ENCODE measurements at regions not wholly inside any gene's neighbourhood (a gene's known extent, or its start where the extent isn't known, plus 50 kb on each side); places are given as distances from the start of the nearest gene placed in this dataset.

GRCh38 chr1:168387781-168388760 is 107.4 kb downstream of the TBX19 start:
- no peak for DNase-seq (ENCODE audit: low read depth in 1 of 2, low spot score in 1 of 2)
- TF ChIP-seq JUND (IDR thresholded peaks at IDR 0.05; ENCODE audit: low read depth): no peak
- in situ Hi-C loops (cut with HindIII; ENCODE audit: low pct_unique_long_range_greater_than_20kb, low sequenced_read_pairs): no loop called here

- in situ Hi-C loops (cut with HindIII; ENCODE audit: low pct_unique_long_range_greater_than_20kb, low sequenced_read_pairs): no loop called here
- DNase-seq (ENCODE audit: low read depth in 1 of 2, low spot score in 1 of 2): peak in 1 of 2 experiments; percentile 46
- no peak for TF ChIP-seq JUND (IDR thresholded peaks at IDR 0.05; ENCODE audit: low read depth)
Measured at GRCh38 chr1:168386949-168387586, 106.4 kb downstream of the TBX19 start.

GRCh38 chr1:168386492-168386891 is 105.8 kb downstream of the TBX19 start:
- TF ChIP-seq JUND (IDR thresholded peaks at IDR 0.05; ENCODE audit: low read depth): no peak
- in situ Hi-C loops (cut with HindIII; ENCODE audit: low pct_unique_long_range_greater_than_20kb, low sequenced_read_pairs): no loop called here
- no peak for DNase-seq (ENCODE audit: low read depth in 1 of 2, low spot score in 1 of 2)

- DNase-seq (ENCODE audit: low read depth in 1 of 2, low spot score in 1 of 2): no peak
- TF ChIP-seq JUND (IDR thresholded peaks at IDR 0.05; ENCODE audit: low read depth): no peak
- in situ Hi-C loops (cut with HindIII; ENCODE audit: low pct_unique_long_range_greater_than_20kb, low sequenced_read_pairs): no loop called here
Measured at GRCh38 chr1:168381850-168382249, 101.2 kb downstream of the TBX19 start.

- no peak for TF ChIP-seq JUND (IDR thresholded peaks at IDR 0.05; ENCODE audit: low read depth)
- DNase-seq (ENCODE audit: low read depth in 1 of 2, low spot score in 1 of 2): no peak
- in situ Hi-C loops (cut with HindIII; ENCODE audit: low pct_unique_long_range_greater_than_20kb, low sequenced_read_pairs): no loop called here
Measured at GRCh38 chr1:168380945-168381344, 100.3 kb downstream of the TBX19 start.

- no peak for TF ChIP-seq JUND (IDR thresholded peaks at IDR 0.05; ENCODE audit: low read depth)
- in situ Hi-C loops (cut with HindIII; ENCODE audit: low pct_unique_long_range_greater_than_20kb, low sequenced_read_pairs): no loop called here
- DNase-seq (ENCODE audit: low read depth in 1 of 2, low spot score in 1 of 2): no peak
Measured at GRCh38 chr1:168379104-168379860, 98.6 kb downstream of the TBX19 start.

- in situ Hi-C loops (cut with HindIII; ENCODE audit: low pct_unique_long_range_greater_than_20kb, low sequenced_read_pairs): no loop called here
- no peak for TF ChIP-seq JUND (IDR thresholded peaks at IDR 0.05; ENCODE audit: low read depth)
- DNase-seq (ENCODE audit: low read depth in 1 of 2, low spot score in 1 of 2): no peak
Measured at GRCh38 chr1:168375566-168376300, 95.1 kb downstream of the TBX19 start.

GRCh38 chr1:168374566-168374965 is 93.9 kb downstream of the TBX19 start:
- in situ Hi-C loops (cut with HindIII; ENCODE audit: low pct_unique_long_range_greater_than_20kb, low sequenced_read_pairs): no loop called here
- DNase-seq (ENCODE audit: low read depth in 1 of 2, low spot score in 1 of 2): no peak
- no peak for TF ChIP-seq JUND (IDR thresholded peaks at IDR 0.05; ENCODE audit: low read depth)

GRCh38 chr1:168373869-168374268 is 93.2 kb downstream of the TBX19 start:
- in situ Hi-C loops (cut with HindIII; ENCODE audit: low pct_unique_long_range_greater_than_20kb, low sequenced_read_pairs): no loop called here
- DNase-seq (ENCODE audit: low read depth in 1 of 2, low spot score in 1 of 2): no peak
- no peak for TF ChIP-seq JUND (IDR thresholded peaks at IDR 0.05; ENCODE audit: low read depth)

- no peak for TF ChIP-seq JUND (IDR thresholded peaks at IDR 0.05; ENCODE audit: low read depth)
- no peak for DNase-seq (ENCODE audit: low read depth in 1 of 2, low spot score in 1 of 2)
- in situ Hi-C loops (cut with HindIII; ENCODE audit: low pct_unique_long_range_greater_than_20kb, low sequenced_read_pairs): no loop called here
Measured at GRCh38 chr1:168372861-168373371, 92.2 kb downstream of the TBX19 start.

GRCh38 chr1:168372307-168372706 is 91.6 kb downstream of the TBX19 start:
- in situ Hi-C loops (cut with HindIII; ENCODE audit: low pct_unique_long_range_greater_than_20kb, low sequenced_read_pairs): no loop called here
- TF ChIP-seq JUND (IDR thresholded peaks at IDR 0.05; ENCODE audit: low read depth): no peak

GRCh38 chr1:168371477-168371876 is 90.8 kb downstream of the TBX19 start:
- DNase-seq (ENCODE audit: low read depth in 1 of 2, low spot score in 1 of 2): no peak
- in situ Hi-C loops (cut with HindIII; ENCODE audit: low pct_unique_long_range_greater_than_20kb, low sequenced_read_pairs): no loop called here
- TF ChIP-seq JUND (IDR thresholded peaks at IDR 0.05; ENCODE audit: low read depth): no peak

More at GRCh38 chr1:168372307-168372706, 91.6 kb downstream of the TBX19 start:
- DNase-seq (ENCODE audit: low read depth in 1 of 2, low spot score in 1 of 2): no peak
